ENCODE measurements at regions not wholly inside any gene's neighbourhood (a gene's known extent, or its start where the extent isn't known, plus 50 kb on each side); places are given as distances from the start of the nearest gene placed in this dataset.
A peak's percentile ranks its signal among the peaks of the same experiment; 100 is the strongest.

DNA sequence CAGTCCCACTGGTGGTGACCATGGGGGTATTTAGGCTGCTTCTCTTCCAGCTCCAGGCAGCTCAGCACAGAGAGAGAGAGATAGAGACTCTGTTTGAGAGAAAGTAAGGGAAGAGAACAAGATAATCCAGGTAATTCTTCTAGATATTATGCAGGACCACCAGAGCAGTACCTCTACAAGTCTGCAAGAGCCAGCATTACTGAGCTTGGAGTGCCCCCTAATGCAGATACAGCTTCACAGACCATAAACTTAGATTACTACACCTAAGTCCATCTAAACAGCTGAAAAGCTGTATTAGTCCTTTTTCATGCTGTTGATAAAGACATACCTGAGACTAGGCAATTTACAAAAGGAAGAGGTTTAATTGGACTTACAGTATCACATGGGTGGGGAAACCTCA, 570.3 kb downstream of the LRRIQ3 start:
- no peak for DNase-seq

DNA sequence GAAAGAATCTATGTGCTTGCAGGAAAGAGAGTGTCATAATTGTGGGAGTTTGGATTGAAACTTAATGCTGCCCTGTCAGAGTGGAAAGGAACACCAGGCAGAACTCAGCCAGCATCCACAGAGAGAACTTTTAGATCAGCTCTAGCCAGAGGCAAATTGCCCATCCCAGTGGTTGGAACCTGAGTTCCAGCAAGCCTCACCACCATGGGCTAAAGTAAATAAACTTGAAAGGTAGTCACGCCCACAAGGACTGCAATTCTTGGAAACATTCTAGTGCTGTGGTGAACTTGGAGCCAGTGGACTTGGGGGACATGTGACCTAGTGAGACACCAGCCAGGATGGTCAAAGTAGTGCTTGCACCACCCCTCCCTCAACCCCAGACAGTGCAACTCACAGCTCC, 571.6 kb downstream of the LRRIQ3 start:
- no peak for DNase-seq

DNA sequence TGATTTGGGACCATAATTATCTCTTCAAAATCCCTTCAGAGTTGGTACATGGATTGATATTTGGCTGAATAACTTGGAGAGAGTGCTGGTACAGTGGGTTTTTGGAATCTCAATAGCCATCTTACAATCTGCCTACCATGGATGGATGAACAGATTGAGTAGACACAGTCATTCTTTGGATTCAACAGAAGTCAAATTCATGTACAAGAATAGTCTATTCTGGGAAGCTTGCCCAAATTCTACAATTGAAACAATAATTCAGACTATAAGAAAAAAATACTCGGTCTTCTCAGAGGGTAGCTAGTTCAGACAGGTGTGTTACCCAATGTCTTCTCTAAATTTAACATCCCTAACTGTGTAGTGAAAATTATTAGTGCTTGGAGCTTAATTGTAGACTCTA, 574.0 kb downstream of the LRRIQ3 start:
- DNase-seq, result no peak

DNA sequence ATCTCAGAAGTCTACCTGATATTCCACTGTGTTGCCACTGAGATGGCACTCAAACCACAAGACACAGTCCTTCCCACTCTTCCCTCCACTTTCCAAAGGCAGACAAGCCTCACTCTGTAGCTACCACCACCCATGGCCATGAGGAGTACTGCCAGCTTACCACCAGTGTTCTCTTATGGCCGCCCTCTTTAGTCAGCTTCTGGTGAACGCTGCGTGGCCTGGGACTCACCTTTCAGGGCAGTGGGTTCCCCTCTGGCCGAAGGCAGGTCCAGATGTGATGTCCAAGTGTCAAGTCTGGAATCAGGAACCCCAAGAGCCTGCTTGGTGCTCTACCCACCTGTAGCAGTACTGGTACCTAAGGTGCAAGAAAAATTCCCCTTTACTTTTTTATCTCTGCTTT, 580.8 kb downstream of the LRRIQ3 start:
- no peak for DNase-seq

DNA sequence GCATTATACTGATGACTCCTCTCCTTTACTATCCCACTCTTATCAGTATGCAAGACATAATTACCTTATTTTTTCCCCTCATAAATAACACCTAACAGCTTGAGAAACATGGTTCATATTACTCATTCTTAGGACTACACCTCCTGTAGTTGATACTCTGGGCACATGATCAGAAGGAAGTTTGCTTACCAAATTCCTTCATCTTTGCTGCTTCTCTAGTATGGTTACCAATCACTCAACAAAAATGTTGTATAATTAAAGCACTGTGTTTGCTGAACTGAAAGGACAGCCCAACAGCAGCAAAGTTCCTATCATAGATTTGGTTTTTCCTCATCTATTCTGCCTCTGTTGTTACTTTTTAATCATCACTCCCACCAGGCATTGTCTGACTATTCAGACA, 586.3 kb downstream of the LRRIQ3 start:
- no peak for DNase-seq

DNA sequence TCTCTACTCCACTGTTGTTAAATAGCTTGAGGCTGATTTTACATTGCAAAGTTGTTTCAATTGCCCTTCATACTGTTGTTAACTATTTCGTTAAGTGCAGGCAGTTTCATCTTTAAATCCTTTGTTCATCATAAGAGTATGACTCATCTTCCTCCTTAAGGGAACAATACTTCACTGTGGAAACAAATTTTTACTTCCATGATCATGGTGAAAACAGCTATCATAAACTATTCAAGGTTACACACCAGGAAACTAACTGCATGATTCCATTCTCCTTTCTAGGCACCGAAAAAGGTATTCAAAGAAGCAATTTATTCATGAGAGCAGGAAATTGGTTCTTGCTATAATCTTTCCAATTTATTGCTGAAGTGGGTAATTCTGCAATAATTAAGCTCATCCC, 593.2 kb downstream of the LRRIQ3 start:
- peak; percentile 47 for DNase-seq

DNA sequence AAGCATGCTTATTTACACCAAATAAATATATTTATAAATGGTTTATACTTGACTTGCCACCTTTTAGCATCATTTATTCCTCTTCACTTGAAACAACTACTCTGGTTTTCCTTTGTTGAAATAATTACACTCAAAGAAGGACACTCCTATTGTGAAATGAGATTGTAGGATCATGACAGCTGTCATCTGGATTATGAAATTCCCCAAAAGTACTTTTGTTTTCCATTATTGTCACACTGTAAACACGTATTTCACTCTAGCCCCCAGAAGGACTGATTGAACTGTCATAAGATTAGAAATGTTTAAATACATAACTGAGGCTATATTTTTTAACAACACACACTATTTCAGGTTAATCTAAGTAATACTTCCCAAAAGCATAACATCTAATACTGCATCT, 593.8 kb downstream of the LRRIQ3 start:
- peak; percentile 3 for DNase-seq

DNA sequence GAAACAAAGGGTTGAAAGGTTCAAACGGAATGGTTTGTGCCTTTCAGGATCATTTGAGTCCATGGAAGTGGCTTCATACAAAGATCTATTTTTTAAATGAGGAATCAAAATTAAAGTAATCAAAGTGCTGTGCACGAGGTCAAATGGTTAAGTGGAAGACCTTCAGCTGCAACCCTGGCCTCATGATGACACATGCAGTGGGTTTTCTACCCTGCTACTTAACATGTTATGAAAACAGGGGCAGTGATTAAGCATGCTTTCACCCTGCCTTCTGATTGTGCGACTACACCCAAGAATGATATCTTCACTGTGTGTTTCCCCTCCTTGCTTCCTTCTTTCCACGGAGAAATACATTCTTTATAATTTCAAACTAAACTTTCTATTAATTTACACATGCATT, 604.2 kb downstream of the LRRIQ3 start:
- peak; percentile 47 for DNase-seq

DNA sequence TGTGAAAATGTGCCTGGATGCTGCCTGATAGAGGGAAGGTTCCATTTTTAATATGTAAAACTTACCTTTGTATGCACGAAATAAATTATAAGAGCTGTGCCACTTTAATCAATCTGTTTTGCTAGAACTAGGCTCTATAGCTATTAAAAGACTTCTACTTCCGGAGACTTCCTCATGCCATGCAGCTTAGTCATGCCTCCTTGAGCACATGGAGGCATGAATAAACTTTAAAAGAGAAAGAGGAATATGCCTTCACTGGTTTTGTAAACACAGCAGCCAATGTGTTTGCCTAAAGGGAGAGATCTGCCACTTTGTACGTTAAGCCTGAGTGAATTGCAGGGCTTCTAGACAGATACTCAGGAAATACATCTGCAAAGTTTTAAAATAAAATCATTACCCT, 604.6 kb downstream of the LRRIQ3 start:
- DNase-seq, result peak; percentile 84

DNA sequence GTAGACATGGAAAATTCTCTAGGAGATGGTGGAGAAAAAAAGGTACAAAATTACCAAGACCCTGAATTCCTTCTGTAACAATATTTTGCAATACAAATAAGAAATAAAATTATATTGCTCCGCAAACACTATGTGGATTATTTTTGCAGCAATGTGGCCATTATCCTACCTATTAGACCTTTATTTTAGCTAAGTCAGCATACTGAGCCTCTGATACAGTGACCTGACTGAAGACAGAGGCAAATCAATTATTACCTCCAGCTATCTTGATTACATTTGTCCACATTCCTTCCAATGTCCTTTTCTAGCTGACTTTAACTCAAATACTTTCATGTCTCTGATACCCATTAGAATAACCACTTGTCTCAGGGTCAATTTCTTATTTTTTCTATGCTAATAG, 610.9 kb downstream of the LRRIQ3 start:
- DNase-seq, result no peak

DNA sequence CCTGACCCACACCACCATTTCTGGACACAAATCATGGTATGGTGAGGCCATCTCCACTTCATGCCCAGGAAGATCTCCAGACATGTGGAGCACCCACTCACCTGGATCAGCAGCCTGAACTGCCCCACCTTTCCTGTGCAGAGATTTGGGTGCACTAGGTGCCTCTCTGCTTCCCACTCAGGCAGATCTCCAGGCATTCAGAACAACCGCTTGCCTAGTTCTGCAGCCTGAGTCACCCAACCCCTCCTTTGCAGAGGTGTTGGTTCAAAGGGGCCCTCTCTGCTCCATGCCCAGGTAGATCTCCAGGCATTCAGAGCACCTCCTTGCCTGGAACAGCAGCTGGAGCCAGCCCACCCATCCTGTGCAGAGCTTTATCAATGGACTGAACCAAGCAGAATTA, 620.8 kb downstream of the LRRIQ3 start:
- no peak for DNase-seq

DNA sequence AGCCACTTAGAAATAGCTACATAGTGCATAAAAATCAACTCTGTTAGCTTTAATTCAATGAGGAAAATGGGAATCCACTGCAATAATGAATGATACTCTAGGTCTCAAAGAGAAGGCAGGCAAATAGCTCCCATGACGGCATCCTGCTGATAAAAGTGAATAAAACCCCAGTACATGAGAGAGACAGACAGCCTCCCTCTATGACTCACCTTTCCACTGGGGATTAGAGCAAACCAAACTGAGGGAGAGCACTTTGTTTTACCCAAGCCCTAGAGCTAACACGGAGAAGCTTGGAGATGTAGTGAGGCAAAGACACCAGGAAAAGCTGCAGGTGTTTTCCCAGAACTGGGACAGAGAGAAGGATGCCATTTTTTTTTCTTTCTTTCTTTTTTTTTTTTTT, 621.9 kb downstream of the LRRIQ3 start:
- no peak for DNase-seq

DNA sequence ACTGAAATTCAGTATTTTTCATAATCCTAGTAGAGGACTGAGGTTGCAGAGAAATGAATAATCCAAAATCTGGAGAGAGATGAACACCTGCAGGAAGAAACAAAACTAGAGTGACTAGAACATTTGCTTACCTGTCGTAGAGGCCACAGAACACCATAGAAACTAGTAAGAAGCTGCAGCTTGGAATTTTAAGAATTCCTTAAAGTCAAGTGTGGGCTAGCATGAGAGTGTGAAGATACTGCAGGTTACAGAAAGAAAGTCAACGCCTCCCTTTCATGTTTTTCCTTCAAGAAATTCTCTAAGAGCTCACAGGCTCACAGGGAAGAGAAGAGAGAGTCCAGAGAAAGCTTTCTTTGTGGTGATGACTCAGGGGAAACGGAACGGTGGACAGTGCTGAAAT, 633.7 kb downstream of the LRRIQ3 start:
- no peak for DNase-seq

DNA sequence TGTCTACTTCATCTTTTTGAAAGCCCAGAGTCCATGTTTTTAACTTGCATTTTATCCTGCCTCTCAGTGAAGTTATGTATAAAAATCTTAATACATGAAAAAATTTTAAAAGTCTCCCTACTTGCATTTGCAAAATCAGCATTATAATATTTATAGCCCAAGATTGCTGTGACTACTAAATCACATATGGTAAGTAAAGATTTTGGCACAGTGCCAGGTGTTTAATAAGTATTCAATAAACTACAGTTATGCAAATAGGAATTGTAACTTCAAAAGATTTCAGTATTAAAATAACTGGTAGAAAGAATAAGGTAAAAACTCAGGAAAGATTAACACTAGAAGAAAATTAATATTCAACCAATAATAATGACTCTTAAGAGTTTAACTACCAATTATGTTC, 641.7 kb downstream of the LRRIQ3 start:
- no peak for DNase-seq

DNA sequence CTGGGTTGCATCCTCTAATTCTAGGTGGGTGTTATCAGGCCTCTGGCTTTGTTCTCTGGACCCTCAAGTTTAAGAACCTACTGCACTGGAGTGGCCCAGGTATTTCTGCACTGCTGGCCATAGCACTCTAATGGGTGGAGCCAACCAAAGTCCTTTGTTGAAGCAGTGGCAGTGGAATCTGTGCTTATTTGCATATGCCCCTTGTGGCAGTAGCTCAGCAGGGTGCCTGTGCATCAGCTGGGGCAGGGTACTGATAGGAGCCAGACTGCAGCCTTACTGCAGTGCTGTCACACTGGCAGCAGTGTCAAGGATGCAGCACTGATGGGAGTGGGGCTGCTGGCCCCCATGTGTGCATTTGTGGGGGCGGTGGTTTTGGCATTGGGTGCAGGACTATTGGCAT, 660.6 kb downstream of the LRRIQ3 start:
- no peak for DNase-seq

DNA sequence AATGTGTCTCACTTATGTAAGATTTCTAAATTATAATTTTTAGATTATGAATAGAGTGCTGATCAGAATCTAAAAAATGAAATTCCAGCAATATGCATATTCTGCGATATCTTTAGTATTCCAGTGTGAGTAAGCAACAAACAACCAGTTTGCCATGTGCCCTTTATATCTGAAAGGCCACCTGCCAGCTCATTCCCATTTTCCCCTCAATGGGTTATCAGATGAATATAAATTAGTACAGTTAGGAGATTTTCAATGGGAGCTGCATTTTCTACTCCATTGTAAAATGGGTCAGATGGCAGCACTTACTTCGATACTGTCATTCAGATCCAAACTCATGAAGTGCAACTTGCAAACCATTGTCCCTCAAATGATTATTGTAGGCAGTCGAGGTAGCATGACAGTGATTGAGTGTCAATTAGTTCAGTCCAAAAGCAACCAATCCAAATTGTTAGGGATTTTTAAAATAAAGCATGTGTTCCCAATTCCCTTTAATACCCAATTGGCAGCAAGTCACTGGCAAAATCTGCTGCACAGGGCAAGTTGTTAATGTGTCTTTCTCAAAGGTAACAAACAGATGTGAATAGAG, 680.3 kb downstream of the LRRIQ3 start:
- no peak for DNase-seq

DNA sequence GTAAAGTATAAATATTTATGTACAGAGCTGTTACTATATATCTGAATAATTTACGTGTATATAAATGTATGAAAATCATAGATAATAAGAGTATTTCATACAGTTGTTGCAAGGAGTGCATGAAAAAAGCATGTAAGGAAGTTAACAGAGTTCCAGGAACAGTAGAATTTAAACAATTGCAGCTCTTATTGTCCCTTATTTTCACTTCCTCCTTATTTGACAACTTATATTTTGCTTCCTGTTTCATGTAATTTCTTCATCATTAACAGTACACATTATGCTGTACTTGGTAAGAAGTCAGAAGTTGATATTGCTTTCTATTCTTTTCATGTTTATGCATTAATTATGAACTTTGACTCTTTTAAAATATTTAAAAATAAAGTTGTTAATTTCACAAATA, 681.5 kb downstream of the LRRIQ3 start:
- peak; percentile 93 for DNase-seq

DNA sequence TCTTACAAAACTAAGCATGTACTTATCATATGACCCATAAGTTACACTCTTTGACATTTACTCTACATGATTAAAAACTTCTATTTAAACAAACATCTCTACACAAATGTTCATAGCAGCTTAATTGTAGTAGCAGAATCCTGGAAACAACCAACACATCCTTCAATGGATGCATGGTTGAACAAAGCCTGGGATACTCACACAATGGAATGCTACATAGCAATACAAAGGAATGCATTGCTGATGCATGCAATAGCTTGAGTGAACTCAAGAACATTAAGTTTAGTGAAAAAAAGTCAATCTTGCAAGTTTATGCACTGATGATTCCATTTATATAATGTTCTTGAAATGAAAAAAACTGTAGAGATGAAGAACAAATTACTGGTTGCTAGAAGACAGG, 686.9 kb downstream of the LRRIQ3 start:
- DNase-seq, result no peak

DNA sequence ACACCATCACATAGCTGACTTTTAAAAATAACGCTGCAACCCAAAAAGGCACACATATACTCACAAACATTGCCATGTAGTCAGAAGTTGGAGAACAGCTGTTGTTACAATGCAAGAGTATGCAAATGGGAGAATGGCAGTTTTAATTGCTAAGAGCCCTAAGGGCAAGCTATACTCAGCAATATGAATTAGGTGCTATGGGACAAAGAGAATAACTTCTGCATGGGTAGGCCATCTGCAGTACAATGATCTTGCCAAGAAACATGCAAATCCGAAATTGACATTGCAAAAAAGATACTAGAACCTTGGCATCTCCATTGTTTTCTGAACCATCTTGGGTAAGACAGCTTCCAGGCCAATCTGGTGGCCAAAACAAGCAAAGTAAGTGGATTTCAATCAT, 697.8 kb downstream of the LRRIQ3 start:
- DNase-seq, result no peak

DNA sequence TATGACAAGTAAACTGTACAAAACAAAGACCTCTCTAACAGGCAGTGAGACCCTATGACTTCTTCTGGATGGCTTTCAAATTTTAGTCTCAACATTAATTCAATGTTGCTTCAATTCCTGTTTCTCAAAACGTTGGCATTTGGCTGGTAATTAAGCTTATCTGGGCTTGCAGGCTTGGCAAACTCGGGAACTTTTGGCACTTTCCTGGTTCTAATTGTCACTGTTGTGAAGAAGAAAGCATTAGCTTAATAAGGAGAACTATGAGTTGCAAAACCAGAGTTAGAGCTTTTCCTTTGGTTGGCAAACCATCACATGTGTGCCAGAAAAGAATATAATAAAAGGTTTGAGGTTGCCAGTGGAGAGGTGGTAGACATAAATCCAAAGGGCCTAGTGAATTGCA, 698.3 kb downstream of the LRRIQ3 start:
- DNase-seq, result no peak

DNA sequence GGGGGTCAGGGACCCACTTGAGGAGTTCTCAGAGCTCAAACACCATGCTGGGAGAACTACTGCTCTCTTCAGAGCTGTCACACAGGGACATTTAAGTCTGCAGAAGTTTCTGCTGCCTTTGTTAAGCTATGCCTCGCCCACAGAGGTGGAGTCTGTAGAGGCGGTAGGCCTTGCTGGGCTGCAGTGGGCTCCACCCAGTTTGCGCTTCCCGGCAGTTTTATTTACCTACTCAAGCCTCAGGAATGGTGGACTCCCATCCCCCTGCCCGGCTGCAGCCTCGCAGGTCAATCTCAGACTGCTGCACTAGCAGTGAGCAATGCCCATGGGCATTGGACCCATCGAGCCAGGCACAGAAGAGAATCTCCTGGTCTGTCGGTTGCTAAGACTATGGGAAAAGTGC, 706.4 kb downstream of the LRRIQ3 start:
- no peak for DNase-seq

DNA sequence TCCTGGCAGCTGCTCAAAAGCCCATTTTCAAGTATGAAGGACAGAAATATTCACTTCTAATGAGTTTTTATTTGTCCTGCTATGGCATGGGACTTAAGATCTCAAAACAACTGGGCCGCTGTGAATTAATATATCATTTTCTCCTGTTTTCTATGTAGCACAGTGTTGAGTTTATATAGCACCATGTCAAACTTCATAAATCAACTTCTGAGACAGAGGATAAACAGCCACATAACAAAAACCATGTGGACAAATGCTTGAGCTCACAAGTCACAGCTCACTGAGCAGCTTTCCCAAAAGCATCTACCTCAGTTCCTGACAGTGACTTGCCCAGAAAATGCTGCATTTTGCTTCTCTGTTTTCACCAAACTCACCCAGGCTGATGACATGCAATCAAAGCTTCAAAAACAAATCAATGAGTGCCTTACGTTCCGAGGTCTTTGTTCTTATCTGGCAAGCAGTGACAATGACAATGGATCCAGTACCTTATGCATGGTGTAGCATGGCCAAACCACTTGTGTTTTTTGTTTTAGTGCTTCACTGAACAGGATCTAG, 722.6 kb downstream of the LRRIQ3 start:
- DNase-seq, result no peak

DNA sequence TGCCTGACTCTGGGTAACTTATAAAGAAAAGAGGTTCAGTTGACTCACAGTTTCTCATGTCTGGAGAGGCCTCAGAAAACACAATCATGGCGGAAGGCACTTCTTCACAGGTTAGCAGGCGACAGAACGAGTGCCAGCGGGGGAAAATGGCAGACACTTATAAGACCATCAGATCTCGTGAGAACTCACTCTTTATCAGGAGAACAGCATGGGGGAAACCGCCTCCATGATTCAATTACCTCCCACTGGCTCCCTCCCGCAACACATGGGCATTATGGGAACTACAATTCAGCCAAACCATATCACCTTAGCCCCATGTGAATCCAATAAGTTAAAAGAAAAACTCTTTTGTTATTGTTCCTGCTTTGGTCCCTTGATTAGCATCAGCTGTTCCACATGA, 725.2 kb downstream of the LRRIQ3 start:
- no peak for DNase-seq

DNA sequence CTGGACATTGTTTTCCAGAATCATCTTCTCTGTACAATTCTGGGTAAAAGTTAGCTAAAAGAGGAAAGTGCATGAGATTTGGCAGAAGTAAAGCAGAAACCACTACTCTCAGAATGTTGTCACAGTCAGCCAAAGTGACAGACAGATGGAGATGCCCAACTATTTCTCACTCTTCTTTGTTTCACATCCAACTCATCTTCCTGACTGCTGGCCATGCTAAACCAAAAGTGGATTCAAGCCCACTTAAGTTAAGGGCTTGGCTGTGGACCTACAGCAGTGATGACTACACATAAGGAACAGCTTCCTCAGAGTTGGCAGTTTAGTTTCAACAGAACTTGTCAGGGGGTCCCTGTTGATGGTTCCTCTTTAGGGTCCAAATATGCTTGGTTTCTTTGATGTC, 730.2 kb downstream of the LRRIQ3 start:
- DNase-seq, result peak; percentile 57

DNA sequence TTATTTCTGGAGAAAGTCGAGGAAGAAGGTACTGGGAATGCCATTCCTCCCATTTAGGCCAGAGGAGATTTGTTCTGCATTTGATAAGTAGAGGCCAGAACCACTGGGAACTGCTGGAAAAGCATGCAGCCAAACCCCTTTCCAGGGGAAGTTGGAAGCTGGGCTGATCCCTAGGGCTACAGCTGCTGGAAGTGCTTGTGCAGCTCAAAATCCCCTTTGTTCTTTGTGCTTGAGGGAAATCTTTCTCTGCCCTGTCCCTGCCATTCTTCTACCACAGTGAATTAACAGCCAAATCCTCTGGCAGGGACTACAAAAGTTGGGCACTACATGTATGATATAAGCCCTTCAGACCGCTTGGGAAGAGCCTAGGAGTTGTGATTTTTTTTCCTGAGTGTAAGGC, 734.1 kb downstream of the LRRIQ3 start:
- DNase-seq, result no peak

DNA sequence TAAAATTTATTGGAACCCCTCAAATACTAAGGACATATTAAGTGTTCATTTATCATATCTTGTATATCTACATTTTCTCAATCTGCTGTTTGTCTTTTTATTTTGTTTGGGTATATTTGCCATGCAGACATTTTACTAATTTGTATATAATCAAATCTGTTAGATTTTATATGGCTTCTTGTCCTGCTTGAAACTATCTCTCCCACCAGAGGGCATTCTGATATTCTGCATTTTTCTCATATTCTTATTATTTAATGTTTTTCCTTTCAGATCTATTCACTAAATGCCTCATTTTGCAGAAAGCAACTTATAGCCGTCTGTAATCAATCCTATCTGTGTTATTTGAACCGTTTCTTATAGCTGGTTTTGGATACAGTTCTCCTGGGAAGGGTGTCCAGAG, 745.5 kb downstream of the LRRIQ3 start:
- no peak for DNase-seq
